ENCODE measurements at regions not wholly inside any gene's neighbourhood (a gene's known extent, or its start where the extent isn't known, plus 50 kb on each side); places are given as distances from the start of the nearest gene placed in this dataset.
"Not testable (repeated sequence)": the region's sequence is repeated elsewhere in the genome, so short reads cannot be mapped to it uniquely, and the experiment has no call there.

DNA sequence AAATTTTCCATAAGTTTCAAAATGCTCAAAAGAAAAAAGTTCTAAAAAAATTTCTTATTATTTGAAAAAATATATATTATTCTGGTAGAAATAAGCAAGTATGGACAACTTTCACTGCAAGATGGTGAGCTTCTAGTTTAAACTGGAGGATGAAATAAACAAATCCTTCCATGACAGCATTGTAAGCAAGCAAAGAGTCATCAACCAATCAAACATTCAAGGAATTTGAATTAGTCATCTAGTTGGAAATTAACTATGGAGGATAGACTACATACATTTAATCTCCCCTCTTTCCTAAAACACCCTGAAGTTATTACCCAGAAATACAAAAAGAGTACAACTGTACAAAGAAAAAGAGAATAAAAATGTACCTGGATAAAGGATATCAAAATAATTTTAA, 51.0 kb upstream of the IRX5 start:
- Histone ChIP-seq H3K4me1 (ENCODE audit: control insufficient read depth, insufficient read depth, low read length) (peaks cover 3% of the 10 kb centered on the region; the same call in 1 of the 2 replicates), H3K4me3 (ENCODE audit: low read length) (no peak overlapping the region), H3K36me3 (ENCODE audit: control insufficient read depth, insufficient read depth, low read length) (no peaks in the 10 kb centered on the region), H3K9me3 (ENCODE audit: control insufficient read depth, insufficient read depth, low read length) (no peaks in the 10 kb centered on the region), H3K27ac (ENCODE audit: low read length) (no peak overlapping the region), H3K27me3 (ENCODE audit: control insufficient read depth, insufficient read depth, low read length) (no peaks in the 10 kb centered on the region)
- no peak for DNase-seq (ENCODE audit: low read depth, low spot score)

DNA sequence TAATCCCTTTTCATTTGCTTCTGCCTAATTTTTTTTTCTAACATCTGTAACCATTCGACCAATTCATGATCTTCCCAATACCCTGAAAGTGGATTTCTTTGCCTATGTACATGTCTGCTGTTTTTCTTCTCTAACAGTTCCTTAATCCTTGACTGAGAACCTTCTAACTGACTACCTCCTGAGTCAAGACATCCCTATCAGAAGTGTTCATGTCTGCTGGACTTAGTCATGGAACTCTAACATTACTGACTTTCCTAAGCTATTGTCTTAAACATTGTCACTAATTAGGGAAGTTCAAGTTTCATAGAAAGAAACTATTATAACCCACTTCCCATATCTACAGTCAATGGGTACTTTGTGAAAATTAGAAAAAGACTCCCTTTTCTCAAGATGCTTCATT, 52.4 kb upstream of the IRX5 start:
- Histone ChIP-seq H3K27ac (ENCODE audit: low read length) (no peak overlapping the region), H3K27me3 (ENCODE audit: control insufficient read depth, insufficient read depth, low read length) (no peaks in the 10 kb centered on the region), H3K36me3 (ENCODE audit: control insufficient read depth, insufficient read depth, low read length) (no peaks in the 10 kb centered on the region), H3K4me1 (ENCODE audit: control insufficient read depth, insufficient read depth, low read length) (peaks cover 3% of the 10 kb centered on the region; the same call in 1 of the 2 replicates), H3K4me3 (ENCODE audit: low read length) (no peak overlapping the region), H3K9me3 (ENCODE audit: control insufficient read depth, insufficient read depth, low read length) (no peaks in the 10 kb centered on the region)
- no peak for DNase-seq (ENCODE audit: low read depth, low spot score)
- whole genome bisulfite sequencing (ENCODE audit: insufficient coverage, insufficient read length), result no CpG with 5 or more reads among the region's 1 CpG

DNA sequence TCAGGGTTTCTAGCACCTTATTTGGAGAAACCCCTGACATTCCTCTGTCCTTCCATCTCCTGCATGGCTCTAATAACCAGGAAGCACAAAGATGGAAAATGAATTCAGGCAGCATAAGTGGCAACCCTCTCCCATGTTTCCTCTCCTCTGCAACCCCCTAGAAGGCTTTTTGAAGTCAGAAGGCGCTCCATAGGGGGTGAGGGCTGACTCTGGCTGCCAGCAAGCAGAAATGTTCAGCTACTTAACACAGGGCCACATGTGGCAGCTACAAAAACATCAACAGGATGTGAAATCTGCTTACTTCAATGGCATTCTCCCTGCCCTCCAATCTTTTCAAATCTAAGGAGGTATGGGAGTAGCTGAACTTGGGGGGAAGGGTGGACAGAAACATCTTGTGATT, 55.2 kb upstream of the IRX5 start:
- no peaks in the 10 kb centered on the region for H3K9me3 ChIP-seq (ENCODE audit: control insufficient read depth, insufficient read depth, low read length)
- H3K4me3 ChIP-seq (ENCODE audit: low read length), result no peak overlapping the region
- WGBS (ENCODE audit: insufficient coverage, insufficient read length), result no CpG with 5 or more reads among the region's 1 CpG
- H3K36me3 ChIP-seq (ENCODE audit: control insufficient read depth, insufficient read depth, low read length), result no peaks in the 10 kb centered on the region
- H3K27ac ChIP-seq (ENCODE audit: low read length), result no peak overlapping the region
- DNase-seq (ENCODE audit: low read depth, low spot score), result no peak
- H3K27me3 ChIP-seq (ENCODE audit: control insufficient read depth, insufficient read depth, low read length), result no peaks in the 10 kb centered on the region
- peaks cover 3% of the 10 kb centered on the region; the same call in 1 of the 2 replicates for H3K4me1 ChIP-seq (ENCODE audit: control insufficient read depth, insufficient read depth, low read length)

DNA sequence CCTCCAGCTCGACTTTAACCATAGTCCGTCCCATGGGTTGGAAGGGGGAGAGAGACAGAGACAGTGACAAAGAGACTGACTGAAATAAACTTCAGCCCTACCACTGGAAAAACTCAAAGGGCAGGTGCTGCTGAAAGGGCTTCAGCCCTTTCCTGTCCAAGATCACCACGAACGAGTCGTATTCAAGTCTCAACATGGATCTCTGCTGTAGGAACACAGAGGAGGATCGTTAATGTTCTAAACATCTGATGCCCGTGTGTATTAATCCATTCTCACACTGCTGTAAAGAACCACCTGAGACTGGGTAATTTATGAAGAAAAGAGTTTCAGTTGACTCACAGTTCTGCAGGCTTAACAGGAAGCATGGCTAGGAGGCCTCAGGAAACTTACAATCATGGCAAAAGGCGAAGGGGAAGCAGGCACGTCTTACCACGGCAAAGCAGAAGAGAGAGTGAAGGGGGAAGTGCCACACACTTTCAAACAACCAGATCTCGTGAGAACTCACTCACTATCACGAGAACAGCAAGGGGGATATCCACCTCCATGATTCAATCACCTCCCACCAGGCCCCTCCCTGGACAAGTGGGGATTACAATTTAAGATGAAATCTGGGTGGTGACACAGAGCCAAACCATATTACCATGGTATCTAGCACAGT, 56.8 kb upstream of the IRX5 start:
- not testable (repeated sequence) for H3K36me3 ChIP-seq (ENCODE audit: control insufficient read depth, insufficient read depth, low read length); H3K4me3 ChIP-seq (ENCODE audit: low read length); H3K4me1 ChIP-seq (ENCODE audit: control insufficient read depth, insufficient read depth, low read length); H3K27me3 ChIP-seq (ENCODE audit: control insufficient read depth, insufficient read depth, low read length); H3K9me3 ChIP-seq (ENCODE audit: control insufficient read depth, insufficient read depth, low read length); H3K27ac ChIP-seq (ENCODE audit: low read length); DNase-seq (ENCODE audit: low read depth, low spot score)
- no CpG with 5 or more reads among the region's 12 CpGs for WGBS (ENCODE audit: insufficient coverage, insufficient read length)

DNA sequence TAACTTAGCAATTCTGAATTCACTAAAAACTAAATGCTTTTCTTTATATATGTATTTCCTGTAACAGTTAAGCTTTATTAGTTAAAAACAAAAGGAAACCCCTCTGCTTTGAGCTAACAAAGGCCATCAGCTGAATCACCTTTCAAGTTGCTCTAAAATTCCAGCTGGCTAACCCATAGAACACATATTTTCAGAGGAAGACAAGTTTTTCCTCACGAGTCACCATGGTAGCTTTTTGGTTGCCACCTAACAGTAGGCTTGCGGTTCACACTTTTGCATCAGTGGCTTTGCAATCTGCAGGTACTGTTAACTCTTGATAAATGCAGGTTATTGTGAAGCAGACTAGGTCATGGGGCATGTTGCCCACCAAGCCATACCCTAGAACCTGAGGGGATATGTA, 57.6 kb upstream of the IRX5 start:
- Histone ChIP-seq H3K4me1 (ENCODE audit: control insufficient read depth, insufficient read depth, low read length) (peaks cover 3% of the 10 kb centered on the region; the same call in 1 of the 2 replicates), H3K27me3 (ENCODE audit: control insufficient read depth, insufficient read depth, low read length) (no peaks in the 10 kb centered on the region), H3K36me3 (ENCODE audit: control insufficient read depth, insufficient read depth, low read length) (no peaks in the 10 kb centered on the region), H3K4me3 (ENCODE audit: low read length) (no peak overlapping the region), H3K9me3 (ENCODE audit: control insufficient read depth, insufficient read depth, low read length) (no peaks in the 10 kb centered on the region), H3K27ac (ENCODE audit: low read length) (no peak overlapping the region)
- WGBS (ENCODE audit: insufficient coverage, insufficient read length), result no CpG with 5 or more reads among the region's 2 CpGs
- no peak for DNase-seq (ENCODE audit: low read depth, low spot score)

DNA sequence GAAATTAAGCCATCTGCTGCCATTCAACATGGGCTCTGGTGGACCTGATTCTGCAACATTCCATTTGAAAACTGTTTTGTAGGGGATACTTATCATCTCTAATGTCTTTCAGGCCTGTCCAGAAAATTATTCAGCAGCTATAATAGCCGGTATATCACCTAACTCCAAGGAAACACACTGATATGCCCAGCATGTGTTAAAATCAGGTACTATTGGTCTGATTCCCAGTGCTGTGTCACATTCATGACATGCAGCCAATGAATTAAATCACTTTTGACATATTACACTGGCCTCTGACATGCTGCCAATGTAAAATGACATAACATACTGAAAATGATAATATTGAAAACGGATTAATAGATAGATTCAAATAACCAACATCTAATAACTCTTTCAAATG, 60.5 kb upstream of the IRX5 start:
- no CpG with 5 or more reads among the region's 2 CpGs for WGBS (ENCODE audit: insufficient coverage, insufficient read length)
- Histone ChIP-seq H3K36me3 (ENCODE audit: control insufficient read depth, insufficient read depth, low read length) (no peaks in the 10 kb centered on the region), H3K9me3 (ENCODE audit: control insufficient read depth, insufficient read depth, low read length) (no peaks in the 10 kb centered on the region), H3K27ac (ENCODE audit: low read length) (no peak overlapping the region), H3K4me1 (ENCODE audit: control insufficient read depth, insufficient read depth, low read length) (no peaks in the 10 kb centered on the region), H3K27me3 (ENCODE audit: control insufficient read depth, insufficient read depth, low read length) (no peaks in the 10 kb centered on the region), H3K4me3 (ENCODE audit: low read length) (no peak overlapping the region)
- no peak for DNase-seq (ENCODE audit: low read depth, low spot score)

DNA sequence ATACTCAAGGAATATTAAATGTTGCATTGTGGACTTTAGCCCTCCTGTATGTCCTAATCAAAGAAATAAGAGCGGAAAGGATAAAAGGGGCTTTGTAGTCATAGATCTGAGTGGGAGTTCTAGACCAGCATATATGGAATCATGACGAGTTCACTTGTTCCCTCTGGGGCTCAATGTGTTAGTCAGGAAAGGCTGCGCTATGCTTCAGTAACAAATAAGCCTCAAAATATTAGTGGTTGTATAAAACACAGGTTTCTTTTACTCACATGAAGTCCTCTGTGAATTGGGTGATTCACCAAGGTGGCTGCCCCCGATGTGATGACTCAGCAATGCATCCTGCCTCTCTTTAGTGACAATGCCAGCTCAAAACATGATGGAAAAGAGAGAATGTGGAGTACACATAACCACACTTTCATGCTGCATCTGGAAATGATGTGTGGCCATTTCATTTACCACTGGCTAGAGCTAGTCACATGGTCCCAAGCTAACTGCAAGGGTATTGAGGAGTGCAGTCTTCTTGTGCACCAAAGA, 63.3 kb upstream of the IRX5 start:
- H3K4me1 ChIP-seq (ENCODE audit: control insufficient read depth, insufficient read depth, low read length), result no peaks in the 10 kb centered on the region
- H3K4me3 ChIP-seq (ENCODE audit: low read length), result no peak overlapping the region
- no peaks in the 10 kb centered on the region for H3K9me3 ChIP-seq (ENCODE audit: control insufficient read depth, insufficient read depth, low read length)
- no peaks in the 10 kb centered on the region for H3K27me3 ChIP-seq (ENCODE audit: control insufficient read depth, insufficient read depth, low read length)
- DNase-seq (ENCODE audit: low read depth, low spot score), result no peak
- no peak overlapping the region for H3K27ac ChIP-seq (ENCODE audit: low read length)
- no peaks in the 10 kb centered on the region for H3K36me3 ChIP-seq (ENCODE audit: control insufficient read depth, insufficient read depth, low read length)
- no CpG with 5 or more reads among the region's 4 CpGs for WGBS (ENCODE audit: insufficient coverage, insufficient read length)

DNA sequence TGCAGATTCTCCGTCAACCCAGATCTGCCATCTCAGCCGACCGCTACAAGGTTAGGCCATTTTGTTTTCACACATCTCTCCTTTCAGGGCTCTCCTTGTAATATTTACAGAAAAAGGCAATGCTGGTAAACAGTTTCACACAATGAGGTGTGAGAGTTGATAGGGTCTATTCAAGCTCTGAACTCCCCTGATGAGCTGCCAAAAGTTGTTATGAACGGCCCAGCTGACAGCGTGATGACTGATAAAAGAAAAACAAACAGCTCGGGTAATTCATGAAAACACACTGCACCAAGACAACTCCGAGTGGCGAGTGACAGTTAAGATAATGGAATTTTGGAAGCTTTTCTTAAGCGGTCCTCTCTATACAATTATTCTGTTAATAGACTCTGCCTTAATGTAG, 68.1 kb upstream of the IRX5 start:
- Histone ChIP-seq H3K27me3 (ENCODE audit: control insufficient read depth, insufficient read depth, low read length) (no peaks in the 10 kb centered on the region), H3K4me1 (ENCODE audit: control insufficient read depth, insufficient read depth, low read length) (no peaks in the 10 kb centered on the region), H3K9me3 (ENCODE audit: control insufficient read depth, insufficient read depth, low read length) (no peaks in the 10 kb centered on the region), H3K4me3 (ENCODE audit: low read length) (no peak overlapping the region), H3K27ac (ENCODE audit: low read length) (no peak overlapping the region), H3K36me3 (ENCODE audit: control insufficient read depth, insufficient read depth, low read length) (no peaks in the 10 kb centered on the region)
- DNase-seq (ENCODE audit: low read depth, low spot score), result no peak
- no CpG with 5 or more reads among the region's 9 CpGs for WGBS (ENCODE audit: insufficient coverage, insufficient read length)

DNA sequence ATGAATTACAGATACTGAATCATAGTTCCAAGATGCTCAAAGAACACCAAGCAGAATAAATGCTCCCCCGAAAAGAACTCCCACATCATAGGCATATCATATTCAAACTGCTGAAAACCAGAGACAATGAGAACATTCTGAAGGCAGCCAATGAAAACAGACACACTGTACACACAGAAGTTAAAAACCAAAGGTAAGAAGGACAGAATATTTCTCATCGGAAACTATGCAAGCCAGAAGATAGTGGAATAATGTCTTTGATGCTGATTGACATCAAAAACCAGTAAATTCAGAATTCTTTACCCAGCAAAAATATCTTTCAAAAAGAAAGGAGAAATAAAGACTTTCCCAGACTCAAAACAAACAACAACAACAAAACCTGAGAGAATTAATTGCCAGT, 73.8 kb upstream of the IRX5 start:
- DNase-seq (ENCODE audit: low read depth, low spot score), result no peak
- WGBS (ENCODE audit: insufficient coverage, insufficient read length), result no CpG with 5 or more reads among the region's 2 CpGs
- Histone ChIP-seq H3K9me3 (ENCODE audit: control insufficient read depth, insufficient read depth, low read length) (no peaks in the 10 kb centered on the region), H3K27ac (ENCODE audit: low read length) (no peak overlapping the region), H3K27me3 (ENCODE audit: control insufficient read depth, insufficient read depth, low read length) (no peaks in the 10 kb centered on the region), H3K36me3 (ENCODE audit: control insufficient read depth, insufficient read depth, low read length) (no peaks in the 10 kb centered on the region), H3K4me3 (ENCODE audit: low read length) (no peak overlapping the region), H3K4me1 (ENCODE audit: control insufficient read depth, insufficient read depth, low read length) (no peaks in the 10 kb centered on the region)

DNA sequence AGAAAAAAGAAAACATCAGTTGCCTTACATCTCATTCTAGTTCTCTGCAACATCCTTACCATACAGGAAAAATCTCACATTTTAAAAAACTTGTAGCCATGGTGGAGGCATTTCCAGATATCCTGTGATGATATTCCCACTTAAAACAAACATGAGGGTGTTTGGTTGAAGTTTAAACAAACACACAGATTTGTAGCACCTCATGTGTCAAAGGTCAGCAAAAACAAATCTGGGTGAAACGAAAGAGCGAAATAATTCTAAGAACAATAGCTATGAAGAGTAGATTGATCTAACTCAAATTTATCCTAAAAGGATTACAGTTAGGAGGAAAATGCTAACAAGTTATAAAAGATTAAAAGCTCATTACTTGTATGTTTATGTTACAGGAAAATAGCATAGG, 83.1 kb upstream of the IRX5 start:
- H3K9me3 ChIP-seq (ENCODE audit: control insufficient read depth, insufficient read depth, low read length), result no peaks in the 10 kb centered on the region
- WGBS (ENCODE audit: insufficient coverage, insufficient read length), result no CpG with 5 or more reads among the region's 2 CpGs
- DNase-seq (ENCODE audit: low read depth, low spot score), result no peak
- H3K4me1 ChIP-seq (ENCODE audit: control insufficient read depth, insufficient read depth, low read length), result no peaks in the 10 kb centered on the region
- H3K36me3 ChIP-seq (ENCODE audit: control insufficient read depth, insufficient read depth, low read length), result no peaks in the 10 kb centered on the region
- H3K4me3 ChIP-seq (ENCODE audit: low read length), result no peak overlapping the region
- H3K27ac ChIP-seq (ENCODE audit: low read length), result no peak overlapping the region
- H3K27me3 ChIP-seq (ENCODE audit: control insufficient read depth, insufficient read depth, low read length), result no peaks in the 10 kb centered on the region

DNA sequence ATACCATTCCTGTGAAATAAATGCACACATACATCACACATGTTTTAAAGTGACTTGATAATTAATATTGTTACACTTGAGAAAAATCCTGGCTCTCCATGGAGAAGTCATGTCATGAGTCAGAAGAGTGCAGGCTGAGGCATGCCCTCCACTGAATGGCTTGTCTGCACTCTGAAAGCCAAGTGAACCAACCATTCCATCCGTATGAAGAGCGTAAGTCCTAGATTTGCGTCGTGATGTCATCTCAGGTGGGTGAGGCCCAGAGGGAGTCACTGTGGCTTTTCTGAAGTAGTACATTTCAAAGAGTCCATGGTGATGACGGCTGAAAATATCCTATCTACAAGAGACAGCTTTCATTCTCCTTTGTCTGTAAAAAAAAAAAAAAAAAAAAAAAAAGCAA, 83.5 kb upstream of the IRX5 start:
- Histone ChIP-seq H3K9me3 (ENCODE audit: control insufficient read depth, insufficient read depth, low read length) (no peaks in the 10 kb centered on the region), H3K4me1 (ENCODE audit: control insufficient read depth, insufficient read depth, low read length) (no peaks in the 10 kb centered on the region), H3K4me3 (ENCODE audit: low read length) (no peak overlapping the region), H3K27me3 (ENCODE audit: control insufficient read depth, insufficient read depth, low read length) (no peaks in the 10 kb centered on the region), H3K27ac (ENCODE audit: low read length) (no peak overlapping the region), H3K36me3 (ENCODE audit: control insufficient read depth, insufficient read depth, low read length) (no peaks in the 10 kb centered on the region)
- WGBS (ENCODE audit: insufficient coverage, insufficient read length), result no CpG with 5 or more reads among the region's 5 CpGs
- no peak for DNase-seq (ENCODE audit: low read depth, low spot score)

Data from iPS DF 6.9 (cell line).